K562 (cell line): ENCODE measurements at regions not wholly inside any gene's neighbourhood (a gene's known extent, or its start where the extent isn't known, plus 50 kb on each side); places are given as distances from the start of the nearest gene placed in this dataset.

Experiments
- ATAC-seq: fragments of 200-7000 bp; cut with Tn5 transposase; 3 replicates; pipeline ENCODE4 v1.9.1; 2020; ENCODE audit warnings: moderate library complexity
- BruUV-seq: library from RNA; stranded (reverse); fragments of 400-500 nt; replicated peaks from 2 replicates; lab custom pipeline; 2021; lab: Mats Ljungman, UMichigan
- CTCF ChIA-PET: fragments of 300-600 bp; formaldehyde crosslinking; extraction: SDS; loops from one replicate; lab custom pipeline; 2021; ENCODE audit warnings: low intra/inter-chr PET ratio; lab: Yijun Ruan, JAX
- POLR2A ChIA-PET: fragments of 300-600, 350-650 bp; sonication (Branson Sonifier 250); formaldehyde crosslinking; extraction: SDS; loops from one replicate; lab custom pipeline; 2021; ENCODE audit warnings: antibody characterized with exemption, inconsistent platforms; lab: Yijun Ruan, JAX
- DNase-seq, 4 experiments: peaks; one replicate each; pipeline versions ENCODE4 v3.0.0 to v3.0.0-alpha.2; 2011 to 2018; ENCODE audit warnings: low spot score in 3 of 4, mixed read lengths in 3 of 4; ENCODE audit errors: extremely low read depth in 1 of 4
- FAIRE-seq: peaks from 2 replicates; lab custom pipeline; 2011; peaks lifted over from hg19 to GRCh38; lab: Jason Lieb, UNC
- H2AFZ ChIP-seq: 2 replicates; pipeline ENCODE4 v1.6.0; 2011; ENCODE audit warnings: low read depth, low read length, control low read depth, inconsistent platforms
- H3K27ac ChIP-seq: fragments of 200-600 bp; 3 replicates; pipeline ENCODE4 v1.8.0; 2011; ENCODE audit warnings: low read depth, mild to moderate bottlenecking, control low read depth, inconsistent platforms, low read length, moderate library complexity, mixed read lengths; ENCODE audit errors: extremely low read depth
- H3K27me3 ChIP-seq, 2 experiments: fragments of 300-600 bp in 1 of 2; 2 replicates in 1 of 2; 3 replicates in 1 of 2; pipeline versions ENCODE4 v1.6.0 to v1.8.0; 2011; ENCODE audit warnings: inconsistent platforms in 2 of 2, low read length in 2 of 2, mild to moderate bottlenecking in 1 of 2, mixed read lengths in 1 of 2, moderate library complexity in 1 of 2; ENCODE audit not compliant: control insufficient read depth in 2 of 2, insufficient read depth in 2 of 2
- H3K36me3 ChIP-seq: fragments of 300-600 bp; 3 replicates; pipeline ENCODE4 v1.8.0; 2011; ENCODE audit warnings: mild to moderate bottlenecking, low read length, inconsistent platforms; ENCODE audit not compliant: control insufficient read depth, insufficient read depth
- H3K4me1 ChIP-seq, 2 experiments: fragments of 200-600 bp in 1 of 2; replicated peaks in 1 of 2; 2 replicates in 1 of 2; 3 replicates in 1 of 2; pipeline versions ENCODE4 v1.5.1 to v1.8.0; 2011; ENCODE audit warnings: inconsistent platforms in 2 of 2, low read length in 2 of 2, mild to moderate bottlenecking in 1 of 2, mixed read lengths in 1 of 2, moderate library complexity in 1 of 2; ENCODE audit not compliant: control insufficient read depth in 2 of 2, insufficient read depth in 2 of 2
- H3K4me2 ChIP-seq: 2 replicates; pipeline ENCODE4 v1.6.1; 2011; ENCODE audit warnings: low read length, control low read depth, inconsistent platforms, mixed read lengths; ENCODE audit not compliant: insufficient read depth
- H3K4me3 ChIP-seq: fragments of 200-600 bp; sonication (generic), shearing (Covaris generic); 2 replicates; pipeline ENCODE4 v1.5.1; 2016; ENCODE audit warnings: control low read depth, inconsistent platforms
- H3K79me2 ChIP-seq: fragments of 200-600 bp; 3 replicates; pipeline ENCODE4 v1.8.0; 2011; ENCODE audit warnings: low read length, inconsistent platforms; ENCODE audit not compliant: control insufficient read depth, insufficient read depth
- H3K9ac ChIP-seq, 2 experiments: 2 replicates each; pipeline versions ENCODE4 v1.6.0 to v1.6.1; 2011; ENCODE audit warnings: low read depth in 2 of 2, low read length in 2 of 2, control low read depth in 1 of 2, inconsistent platforms in 1 of 2, mild to moderate bottlenecking in 1 of 2, mixed read lengths in 1 of 2; ENCODE audit not compliant: insufficient read depth in 1 of 2
- H3K9me1 ChIP-seq: one replicate; pipeline ENCODE4 v1.6.0; 2011; ENCODE audit warnings: inconsistent platforms, mild to moderate bottlenecking, low read length, moderate library complexity; ENCODE audit not compliant: control insufficient read depth, insufficient read depth
- H3K9me3 ChIP-seq: replicated peaks from 2 replicates; pipeline ENCODE4 v1.5.1; 2011; ENCODE audit warnings: low read depth, low read length, inconsistent platforms; ENCODE audit not compliant: control insufficient read depth, insufficient read depth
- H4K20me1 ChIP-seq: replicated peaks from 2 replicates; pipeline ENCODE4 v1.6.1; 2011; ENCODE audit warnings: low read length, inconsistent platforms, mixed read lengths; ENCODE audit not compliant: control insufficient read depth, insufficient read depth
- BACH1 ChIP-seq: fragments of 200-800 bp; sonication (Bioruptor generic); IDR thresholded peaks from 2 replicates; pipeline ENCODE4 v1.6.1; 2016; ENCODE audit warnings: missing genetic modification characterization, missing compliant biosample characterization
- CBFA2T3 ChIP-seq: fragments of 450-650 bp; IDR thresholded peaks from 2 replicates; pipeline ENCODE4 v1.6.1; 2017
- MAFF ChIP-seq: IDR thresholded peaks from 2 replicates; pipeline ENCODE4 v1.6.1; 2012; ENCODE audit warnings: low read length, improper control_type of control experiment
- NCOA1 ChIP-seq: fragments of 450-650 bp; IDR thresholded peaks from 2 replicates; pipeline ENCODE4 v1.6.1; 2016; ENCODE audit warnings: low read depth
- PHTF2 ChIP-seq: fragments of 250-450 bp; sonication (Bioruptor Pico); IDR thresholded peaks from 2 replicates; pipeline ENCODE4 v1.5.0; 2021; ENCODE audit warnings: mild to moderate bottlenecking
- SAFB2 ChIP-seq: fragments of 200-400 bp; formaldehyde crosslinking; IDR thresholded peaks from 2 replicates; pipeline ENCODE4 v1.6.1; 2018; ENCODE audit warnings: borderline replicate concordance, low read length, low read depth, moderate library complexity; ENCODE audit not compliant: severe bottlenecking
- ZNF146 ChIP-seq: IDR thresholded peaks from one replicate; pipeline ENCODE4 v1.6.1; 2018; ENCODE audit warnings: missing compliant biosample characterization; ENCODE audit not compliant: unreplicated experiment
- WGBS: fragments of 100-300 bp; shearing (Covaris generic); methylation state at CpG from one replicate; pipeline ENCODE4 v1.1.6; 2016; ENCODE audit warnings: low coverage, mixed read lengths; ENCODE audit not compliant: insufficient coverage; ENCODE audit errors: missing lambda C conversion rate; 5-methylcytosine and 5-hydroxymethylcytosine counted together
- in situ Hi-C: fragments of 300-500 bp; cut with MboI; formaldehyde crosslinking; loops from 4 replicates; pipeline ENCODE4 v1.15.0; 2018; ENCODE audit warnings: inconsistent platforms, mixed read lengths
- intact Hi-C: fragments of 100-400 bp; cut with micrococcal nuclease; formaldehyde crosslinking; loops from 2 replicates; pipeline ENCODE4 v1.14.2; 2022
- TF ChIP-seq, protein P1 (sequence below): sonication (generic); formaldehyde crosslinking; IDR thresholded peaks from 2 replicates; pipeline ENCODE4 v1.8.0; 2022; ENCODE audit warnings: mild to moderate bottlenecking, missing genetic modification reagents
- TF ChIP-seq, protein P2 (sequence below): sonication (generic); formaldehyde crosslinking; IDR thresholded peaks from 2 replicates; pipeline ENCODE4 v1.8.1; 2023; ENCODE audit warnings: mild to moderate bottlenecking, missing genetic modification reagents
- TF ChIP-seq, protein P3 (sequence below): fragments of 450-650 bp; IDR thresholded peaks from 2 replicates; pipeline ENCODE4 v1.6.1; 2016; ENCODE audit warnings: mild to moderate bottlenecking, moderate library complexity

DNA sequence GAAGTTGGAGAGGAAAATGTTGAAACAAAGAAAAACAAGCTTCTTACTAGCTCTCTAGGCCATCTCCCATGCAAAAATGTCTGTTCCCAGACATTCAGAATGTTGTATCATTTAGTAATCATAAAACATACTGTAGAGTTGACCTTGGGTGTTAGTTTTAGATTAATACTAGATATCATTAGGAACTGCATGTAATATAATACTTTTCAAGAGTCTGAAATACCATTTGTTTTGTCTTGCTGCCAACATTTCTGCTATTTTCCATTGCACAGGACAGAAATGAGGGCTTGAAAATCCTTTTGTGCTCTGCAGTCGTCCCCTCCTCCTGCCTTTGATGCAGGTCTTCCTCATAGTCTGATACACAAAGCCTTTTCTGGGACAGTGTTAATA is 89.5 kb upstream of the RBMS1 start:
- BruUV-seq: no TSS peak
- Histone ChIP-seq H3K27me3 (no peaks in the 10 kb centered on the region), H4K20me1 (no peaks in the 10 kb centered on the region), H3K9me1 (no peaks in the 10 kb centered on the region), H3K79me2 (no peaks in the 10 kb centered on the region), H3K9me3 (peaks cover 2% of the 10 kb centered on the region), H2AFZ (no peak overlapping the region), H3K4me2 (no peak overlapping the region), H3K4me3 (no peak overlapping the region), H3K27ac (no peak overlapping the region), H3K9ac (no peak overlapping the region), H3K4me1 (no peaks in the 10 kb centered on the region), H3K36me3 (no peaks in the 10 kb centered on the region)
- in situ Hi-C loops: no loop called here
- DNase-seq: no peak
- 0% methylated on average over 1 of the region's 1 CpG for WGBS
- TF ChIP-seq SAFB2: no peak
- TF ChIP-seq MAFF: no peak
- TF ChIP-seq, protein P1, sequence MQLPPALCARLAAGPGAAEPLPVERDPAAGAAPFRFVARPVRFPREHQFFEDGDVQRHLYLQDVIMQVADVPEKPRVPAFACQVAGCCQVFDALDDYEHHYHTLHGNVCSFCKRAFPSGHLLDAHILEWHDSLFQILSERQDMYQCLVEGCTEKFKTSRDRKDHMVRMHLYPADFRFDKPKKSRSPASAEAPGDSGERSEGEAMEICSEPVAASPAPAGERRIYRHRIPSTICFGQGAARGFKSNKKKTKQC (CRISPR knock-in tag): no peak
- TF ChIP-seq, protein P2, sequence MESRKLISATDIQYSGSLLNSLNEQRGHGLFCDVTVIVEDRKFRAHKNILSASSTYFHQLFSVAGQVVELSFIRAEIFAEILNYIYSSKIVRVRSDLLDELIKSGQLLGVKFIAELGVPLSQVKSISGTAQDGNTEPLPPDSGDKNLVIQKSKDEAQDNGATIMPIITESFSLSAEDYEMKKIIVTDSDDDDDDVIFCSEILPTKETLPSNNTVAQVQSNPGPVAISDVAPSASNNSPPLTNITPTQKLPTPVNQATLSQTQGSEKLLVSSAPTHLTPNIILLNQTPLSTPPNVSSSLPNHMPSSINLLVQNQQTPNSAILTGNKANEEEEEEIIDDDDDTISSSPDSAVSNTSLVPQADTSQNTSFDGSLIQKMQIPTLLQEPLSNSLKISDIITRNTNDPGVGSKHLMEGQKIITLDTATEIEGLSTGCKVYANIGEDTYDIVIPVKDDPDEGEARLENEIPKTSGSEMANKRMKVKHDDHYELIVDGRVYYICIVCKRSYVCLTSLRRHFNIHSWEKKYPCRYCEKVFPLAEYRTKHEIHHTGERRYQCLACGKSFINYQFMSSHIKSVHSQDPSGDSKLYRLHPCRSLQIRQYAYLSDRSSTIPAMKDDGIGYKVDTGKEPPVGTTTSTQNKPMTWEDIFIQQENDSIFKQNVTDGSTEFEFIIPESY (CRISPR knock-in tag): no peak
- TF ChIP-seq BACH1: no peak
- TF ChIP-seq PHTF2 (CRISPR knock-in tag): no peak
- TF ChIP-seq NCOA1: no peak
- no peak for TF ChIP-seq CBFA2T3
- no peak for TF ChIP-seq ZNF146 (CRISPR knock-in tag)
- TF ChIP-seq, protein P3, sequence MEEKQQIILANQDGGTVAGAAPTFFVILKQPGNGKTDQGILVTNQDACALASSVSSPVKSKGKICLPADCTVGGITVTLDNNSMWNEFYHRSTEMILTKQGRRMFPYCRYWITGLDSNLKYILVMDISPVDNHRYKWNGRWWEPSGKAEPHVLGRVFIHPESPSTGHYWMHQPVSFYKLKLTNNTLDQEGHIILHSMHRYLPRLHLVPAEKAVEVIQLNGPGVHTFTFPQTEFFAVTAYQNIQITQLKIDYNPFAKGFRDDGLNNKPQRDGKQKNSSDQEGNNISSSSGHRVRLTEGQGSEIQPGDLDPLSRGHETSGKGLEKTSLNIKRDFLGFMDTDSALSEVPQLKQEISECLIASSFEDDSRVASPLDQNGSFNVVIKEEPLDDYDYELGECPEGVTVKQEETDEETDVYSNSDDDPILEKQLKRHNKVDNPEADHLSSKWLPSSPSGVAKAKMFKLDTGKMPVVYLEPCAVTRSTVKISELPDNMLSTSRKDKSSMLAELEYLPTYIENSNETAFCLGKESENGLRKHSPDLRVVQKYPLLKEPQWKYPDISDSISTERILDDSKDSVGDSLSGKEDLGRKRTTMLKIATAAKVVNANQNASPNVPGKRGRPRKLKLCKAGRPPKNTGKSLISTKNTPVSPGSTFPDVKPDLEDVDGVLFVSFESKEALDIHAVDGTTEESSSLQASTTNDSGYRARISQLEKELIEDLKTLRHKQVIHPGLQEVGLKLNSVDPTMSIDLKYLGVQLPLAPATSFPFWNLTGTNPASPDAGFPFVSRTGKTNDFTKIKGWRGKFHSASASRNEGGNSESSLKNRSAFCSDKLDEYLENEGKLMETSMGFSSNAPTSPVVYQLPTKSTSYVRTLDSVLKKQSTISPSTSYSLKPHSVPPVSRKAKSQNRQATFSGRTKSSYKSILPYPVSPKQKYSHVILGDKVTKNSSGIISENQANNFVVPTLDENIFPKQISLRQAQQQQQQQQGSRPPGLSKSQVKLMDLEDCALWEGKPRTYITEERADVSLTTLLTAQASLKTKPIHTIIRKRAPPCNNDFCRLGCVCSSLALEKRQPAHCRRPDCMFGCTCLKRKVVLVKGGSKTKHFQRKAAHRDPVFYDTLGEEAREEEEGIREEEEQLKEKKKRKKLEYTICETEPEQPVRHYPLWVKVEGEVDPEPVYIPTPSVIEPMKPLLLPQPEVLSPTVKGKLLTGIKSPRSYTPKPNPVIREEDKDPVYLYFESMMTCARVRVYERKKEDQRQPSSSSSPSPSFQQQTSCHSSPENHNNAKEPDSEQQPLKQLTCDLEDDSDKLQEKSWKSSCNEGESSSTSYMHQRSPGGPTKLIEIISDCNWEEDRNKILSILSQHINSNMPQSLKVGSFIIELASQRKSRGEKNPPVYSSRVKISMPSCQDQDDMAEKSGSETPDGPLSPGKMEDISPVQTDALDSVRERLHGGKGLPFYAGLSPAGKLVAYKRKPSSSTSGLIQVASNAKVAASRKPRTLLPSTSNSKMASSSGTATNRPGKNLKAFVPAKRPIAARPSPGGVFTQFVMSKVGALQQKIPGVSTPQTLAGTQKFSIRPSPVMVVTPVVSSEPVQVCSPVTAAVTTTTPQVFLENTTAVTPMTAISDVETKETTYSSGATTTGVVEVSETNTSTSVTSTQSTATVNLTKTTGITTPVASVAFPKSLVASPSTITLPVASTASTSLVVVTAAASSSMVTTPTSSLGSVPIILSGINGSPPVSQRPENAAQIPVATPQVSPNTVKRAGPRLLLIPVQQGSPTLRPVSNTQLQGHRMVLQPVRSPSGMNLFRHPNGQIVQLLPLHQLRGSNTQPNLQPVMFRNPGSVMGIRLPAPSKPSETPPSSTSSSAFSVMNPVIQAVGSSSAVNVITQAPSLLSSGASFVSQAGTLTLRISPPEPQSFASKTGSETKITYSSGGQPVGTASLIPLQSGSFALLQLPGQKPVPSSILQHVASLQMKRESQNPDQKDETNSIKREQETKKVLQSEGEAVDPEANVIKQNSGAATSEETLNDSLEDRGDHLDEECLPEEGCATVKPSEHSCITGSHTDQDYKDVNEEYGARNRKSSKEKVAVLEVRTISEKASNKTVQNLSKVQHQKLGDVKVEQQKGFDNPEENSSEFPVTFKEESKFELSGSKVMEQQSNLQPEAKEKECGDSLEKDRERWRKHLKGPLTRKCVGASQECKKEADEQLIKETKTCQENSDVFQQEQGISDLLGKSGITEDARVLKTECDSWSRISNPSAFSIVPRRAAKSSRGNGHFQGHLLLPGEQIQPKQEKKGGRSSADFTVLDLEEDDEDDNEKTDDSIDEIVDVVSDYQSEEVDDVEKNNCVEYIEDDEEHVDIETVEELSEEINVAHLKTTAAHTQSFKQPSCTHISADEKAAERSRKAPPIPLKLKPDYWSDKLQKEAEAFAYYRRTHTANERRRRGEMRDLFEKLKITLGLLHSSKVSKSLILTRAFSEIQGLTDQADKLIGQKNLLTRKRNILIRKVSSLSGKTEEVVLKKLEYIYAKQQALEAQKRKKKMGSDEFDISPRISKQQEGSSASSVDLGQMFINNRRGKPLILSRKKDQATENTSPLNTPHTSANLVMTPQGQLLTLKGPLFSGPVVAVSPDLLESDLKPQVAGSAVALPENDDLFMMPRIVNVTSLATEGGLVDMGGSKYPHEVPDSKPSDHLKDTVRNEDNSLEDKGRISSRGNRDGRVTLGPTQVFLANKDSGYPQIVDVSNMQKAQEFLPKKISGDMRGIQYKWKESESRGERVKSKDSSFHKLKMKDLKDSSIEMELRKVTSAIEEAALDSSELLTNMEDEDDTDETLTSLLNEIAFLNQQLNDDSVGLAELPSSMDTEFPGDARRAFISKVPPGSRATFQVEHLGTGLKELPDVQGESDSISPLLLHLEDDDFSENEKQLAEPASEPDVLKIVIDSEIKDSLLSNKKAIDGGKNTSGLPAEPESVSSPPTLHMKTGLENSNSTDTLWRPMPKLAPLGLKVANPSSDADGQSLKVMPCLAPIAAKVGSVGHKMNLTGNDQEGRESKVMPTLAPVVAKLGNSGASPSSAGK: no peak
- POLR2A ChIA-PET: no interaction called here
- CTCF ChIA-PET: no interaction called here
- no peak for ATAC-seq
- intact Hi-C loops: no loop called here
- FAIRE-seq: no peak
